GM12878 (cell line): ENCODE measurements at regions not wholly inside any gene's neighbourhood (a gene's known extent, or its start where the extent isn't known, plus 50 kb on each side); places are given as distances from the start of the nearest gene placed in this dataset.

Experiments
- ATAC-seq: fragments of 200-7000 bp; cut with Tn5 transposase; 3 replicates; pipeline ENCODE4 v1.9.1; 2020; ENCODE audit warnings: mild to moderate bottlenecking, moderate library complexity
- BruUV-seq: library from RNA; stranded (reverse); fragments of 400-500 nt; replicated peaks from 2 replicates; lab custom pipeline; 2021; lab: Mats Ljungman, UMichigan
- CTCF ChIA-PET: fragments of 300-600 bp; sonication (Branson Sonifier 250); formaldehyde crosslinking; extraction: SDS; loops from one replicate; lab custom pipeline; 2021; ENCODE audit warnings: inconsistent platforms; lab: Yijun Ruan, JAX
- POLR2A ChIA-PET: fragments of 350-600 bp; formaldehyde crosslinking; extraction: SDS; loops from one replicate; lab custom pipeline; 2021; ENCODE audit warnings: inconsistent platforms; lab: Charles Lee
- RAD21 ChIA-PET: fragments of 300-600 bp; sonication (Branson Sonifier 250); formaldehyde crosslinking; loops from one replicate; lab custom pipeline; 2023; ENCODE audit warnings: antibody characterized with exemption; ENCODE audit not compliant: unreplicated experiment; lab: Charles Lee
- SMC1A ChIA-PET: fragments of 300-600 bp; sonication (Branson Sonifier 250); formaldehyde crosslinking; loops from one replicate; lab custom pipeline; 2023; ENCODE audit not compliant: unreplicated experiment, uncharacterized antibody; lab: Charles Lee
- DNase-seq: peaks from one replicate; pipeline ENCODE4 v3.0.0-alpha.2; 2011; ENCODE audit warnings: low read depth, low spot score
- FAIRE-seq: peaks from 3 replicates; lab custom pipeline; 2011; peaks lifted over from hg19 to GRCh38; lab: Jason Lieb, UNC
- H2AFZ ChIP-seq: 2 replicates; pipeline ENCODE4 v1.6.0; 2011; ENCODE audit warnings: low read depth, low read length, control low read depth; ENCODE audit not compliant: control insufficient read depth
- H3K27ac ChIP-seq: 2 replicates; pipeline ENCODE4 v1.5.1; 2011; ENCODE audit warnings: control low read depth; ENCODE audit not compliant: control insufficient read depth, insufficient read depth
- H3K27me3 ChIP-seq, 2 experiments: replicated peaks in 1 of 2; 2 replicates each; pipeline versions ENCODE4 v1.6.0 to v1.6.1; 2011; ENCODE audit warnings: low read length in 1 of 2; ENCODE audit not compliant: control insufficient read depth in 2 of 2, insufficient read depth in 2 of 2
- H3K36me3 ChIP-seq, 2 experiments: 2 replicates each; pipeline ENCODE4 v1.5.1; 2011; ENCODE audit warnings: low read length in 1 of 2; ENCODE audit not compliant: control insufficient read depth in 2 of 2, insufficient read depth in 2 of 2
- H3K4me1 ChIP-seq: 2 replicates; pipeline ENCODE4 v1.6.1; 2011; ENCODE audit warnings: mild to moderate bottlenecking, low read length, moderate library complexity, mixed read lengths; ENCODE audit not compliant: control insufficient read depth, insufficient read depth
- H3K4me2 ChIP-seq: 2 replicates; pipeline ENCODE4 v1.6.0; 2011; ENCODE audit warnings: control low read depth; ENCODE audit not compliant: control insufficient read depth, insufficient read depth
- H3K4me3 ChIP-seq: fragments of 200-600 bp; sonication (generic); 2 replicates; pipeline ENCODE4 v1.5.1; 2016
- H3K79me2 ChIP-seq: 2 replicates; pipeline ENCODE4 v1.6.0; 2011; ENCODE audit warnings: low read length; ENCODE audit not compliant: control insufficient read depth, insufficient read depth
- H3K9ac ChIP-seq: 2 replicates; pipeline ENCODE4 v1.8.0; 2011; ENCODE audit warnings: low read length, control low read depth, mixed read lengths; ENCODE audit not compliant: control insufficient read depth, insufficient read depth
- H3K9me3 ChIP-seq: replicated peaks from 3 replicates; pipeline ENCODE4 v1.5.1; 2011; ENCODE audit warnings: mild to moderate bottlenecking, low read length; ENCODE audit not compliant: control insufficient read depth, insufficient read depth
- H4K20me1 ChIP-seq: 2 replicates; pipeline ENCODE4 v1.6.0; 2011; ENCODE audit not compliant: control insufficient read depth, insufficient read depth
- ATF7 ChIP-seq: fragments of 450-650 bp; IDR thresholded peaks from 2 replicates; pipeline ENCODE4 v1.6.1; 2016; ENCODE audit warnings: low read depth, mild to moderate bottlenecking
- IKZF2 ChIP-seq, 2 experiments: fragments of 450-650 bp; IDR thresholded peaks; 2 replicates each; pipeline ENCODE4 v1.6.1; 2017; ENCODE audit warnings: mild to moderate bottlenecking in 2 of 2, moderate library complexity in 2 of 2
- PML ChIP-seq: IDR thresholded peaks from 2 replicates; pipeline ENCODE4 v1.6.1; 2012; ENCODE audit warnings: low read length, inconsistent platforms
- RAD21 ChIP-seq: IDR thresholded peaks from 2 replicates; pipeline ENCODE4 v1.6.1; 2011; ENCODE audit warnings: mild to moderate bottlenecking, low read depth, low read length, moderate library complexity; ENCODE audit not compliant: insufficient read depth
- SPI1 ChIP-seq: IDR thresholded peaks from 2 replicates; pipeline ENCODE4 v1.6.1; 2011; ENCODE audit warnings: low read depth, mild to moderate bottlenecking, low read length, moderate library complexity, borderline replicate concordance; ENCODE audit not compliant: insufficient read depth
- WGBS: methylation state at CpG from one replicate; pipeline ENCODE4 v1.1.6; 2016; ENCODE audit warnings: low lambda C conversion rate; ENCODE audit not compliant: insufficient replicate concordance, insufficient coverage; ENCODE audit errors: missing lambda C conversion rate; 5-methylcytosine and 5-hydroxymethylcytosine counted together
- in situ Hi-C: fragments of 300-500 bp; cut with MboI; formaldehyde crosslinking; loops from 9 replicates; pipeline ENCODE4 v1.14.3; 2018; ENCODE audit warnings: mixed read lengths
- intact Hi-C: fragments of 100-400 bp; cut with micrococcal nuclease; formaldehyde crosslinking; loops from one replicate; pipeline ENCODE4 v1.14.2; 2022; ENCODE audit not compliant: unreplicated experiment
- TF ChIP-seq, protein P1 (sequence below): fragments of 450-650 bp; IDR thresholded peaks from 2 replicates; pipeline ENCODE4 v1.6.1; 2017; ENCODE audit warnings: mild to moderate bottlenecking, moderate library complexity

- Histone ChIP-seq H3K79me2 (no peaks in the 10 kb centered on the region), H3K27ac (no peak overlapping the region), H3K4me3 (no peak overlapping the region), H2AFZ (no peak overlapping the region), H4K20me1 (no peaks in the 10 kb centered on the region), H3K9ac (no peak overlapping the region), H3K27me3 (no peaks in the 10 kb centered on the region), H3K36me3 (no peaks in the 10 kb centered on the region), H3K9me3 (no peaks in the 10 kb centered on the region), H3K4me1 (no peaks in the 10 kb centered on the region), H3K4me2 (no peak overlapping the region)
- TF ChIP-seq ATF7 (peak; percentile 23; the same call in 1 of the 2 replicates), SPI1 (peak; percentile 69), IKZF2 (IDR thresholded peaks at IDR 0.05) (no peak), PML (no peak), RAD21 (no peak)
- TF ChIP-seq, protein P1, sequence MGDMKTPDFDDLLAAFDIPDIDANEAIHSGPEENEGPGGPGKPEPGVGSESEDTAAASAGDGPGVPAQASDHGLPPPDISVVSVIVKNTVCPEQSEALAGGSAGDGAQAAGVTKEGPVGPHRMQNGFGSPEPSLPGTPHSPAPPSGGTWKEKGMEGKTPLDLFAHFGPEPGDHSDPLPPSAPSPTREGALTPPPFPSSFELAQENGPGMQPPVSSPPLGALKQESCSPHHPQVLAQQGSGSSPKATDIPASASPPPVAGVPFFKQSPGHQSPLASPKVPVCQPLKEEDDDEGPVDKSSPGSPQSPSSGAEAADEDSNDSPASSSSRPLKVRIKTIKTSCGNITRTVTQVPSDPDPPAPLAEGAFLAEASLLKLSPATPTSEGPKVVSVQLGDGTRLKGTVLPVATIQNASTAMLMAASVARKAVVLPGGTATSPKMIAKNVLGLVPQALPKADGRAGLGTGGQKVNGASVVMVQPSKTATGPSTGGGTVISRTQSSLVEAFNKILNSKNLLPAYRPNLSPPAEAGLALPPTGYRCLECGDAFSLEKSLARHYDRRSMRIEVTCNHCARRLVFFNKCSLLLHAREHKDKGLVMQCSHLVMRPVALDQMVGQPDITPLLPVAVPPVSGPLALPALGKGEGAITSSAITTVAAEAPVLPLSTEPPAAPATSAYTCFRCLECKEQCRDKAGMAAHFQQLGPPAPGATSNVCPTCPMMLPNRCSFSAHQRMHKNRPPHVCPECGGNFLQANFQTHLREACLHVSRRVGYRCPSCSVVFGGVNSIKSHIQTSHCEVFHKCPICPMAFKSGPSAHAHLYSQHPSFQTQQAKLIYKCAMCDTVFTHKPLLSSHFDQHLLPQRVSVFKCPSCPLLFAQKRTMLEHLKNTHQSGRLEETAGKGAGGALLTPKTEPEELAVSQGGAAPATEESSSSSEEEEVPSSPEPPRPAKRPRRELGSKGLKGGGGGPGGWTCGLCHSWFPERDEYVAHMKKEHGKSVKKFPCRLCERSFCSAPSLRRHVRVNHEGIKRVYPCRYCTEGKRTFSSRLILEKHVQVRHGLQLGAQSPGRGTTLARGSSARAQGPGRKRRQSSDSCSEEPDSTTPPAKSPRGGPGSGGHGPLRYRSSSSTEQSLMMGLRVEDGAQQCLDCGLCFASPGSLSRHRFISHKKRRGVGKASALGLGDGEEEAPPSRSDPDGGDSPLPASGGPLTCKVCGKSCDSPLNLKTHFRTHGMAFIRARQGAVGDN: no peak
- in situ Hi-C loops: no loop called here
- FAIRE-seq (no peak), ATAC-seq (no peak), DNase-seq (no peak)
- CTCF ChIA-PET: interaction anchor here (0.6 kb wide), 1 partner anchor 491 kb away, joined by 3 read pairs; no protein-coding TSS in a partner anchor
- intact Hi-C loops: no loop called here
- WGBS: 19% methylated on average over 10 of the region's 10 CpGs
- SMC1A ChIA-PET: no interaction called here
- RAD21 ChIA-PET: no interaction called here
- no TSS peak for BruUV-seq
- POLR2A ChIA-PET: no interaction called here
Measured at GRCh38 chr21:35868005-35868868, 192.1 kb downstream of the SETD4 start.
